ENCODE measurements at regions not wholly inside any gene's neighbourhood (a gene's known extent, or its start where the extent isn't known, plus 50 kb on each side); places are given as distances from the start of the nearest gene placed in this dataset.

- TF ChIP-seq POLR2A (IDR thresholded peaks at IDR 0.05; ENCODE audit: low read depth, low read length): no peak
- no peak for TF ChIP-seq TAF1 (IDR thresholded peaks at IDR 0.05; ENCODE audit: borderline replicate concordance, low read depth, low read length)
Measured at GRCh38 chr5:74304536-74304935, 336.0 kb downstream of the ENC1 start.
